ENCODE measurements at regions not wholly inside any gene's neighbourhood (a gene's known extent, or its start where the extent isn't known, plus 50 kb on each side); places are given as distances from the start of the nearest gene placed in this dataset.
"Not testable (repeated sequence)": the region's sequence is repeated elsewhere in the genome, so short reads cannot be mapped to it uniquely, and the experiment has no call there.

DNA sequence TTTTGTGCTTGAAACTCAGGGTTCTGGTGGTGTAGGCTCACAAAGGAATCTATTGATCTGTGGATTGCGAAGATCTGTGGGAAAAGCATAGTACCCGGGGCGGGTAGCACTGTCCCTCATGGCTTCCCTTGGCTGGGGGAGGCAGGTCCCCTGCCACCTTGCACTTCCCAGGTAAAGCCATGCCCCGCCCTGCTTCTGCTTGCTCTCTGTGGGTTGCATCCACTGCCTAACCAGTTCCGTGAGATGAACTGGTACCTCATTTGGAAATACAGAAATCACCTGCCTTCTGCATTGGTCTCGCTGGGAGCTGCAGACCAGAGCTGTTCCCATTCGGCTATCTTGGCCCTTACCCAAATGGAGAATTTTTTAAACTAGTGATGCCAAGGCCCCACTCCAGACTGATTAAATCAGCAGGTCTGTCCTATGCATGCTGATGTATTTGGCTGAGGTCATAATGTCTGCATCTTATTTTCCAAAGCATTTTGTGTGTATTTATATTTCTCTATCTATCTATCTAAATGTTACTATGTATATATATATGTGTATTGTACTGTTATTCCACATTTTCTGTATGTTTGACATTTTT is 65.5 kb upstream of the SLC7A14 start:
- no peak for DNase-seq (ENCODE audit: low spot score)

- not testable (repeated sequence) for DNase-seq (ENCODE audit: low spot score)
Observed at GRCh38 chr3:170650557-170650956, 64.7 kb upstream of the SLC7A14 start.

DNA sequence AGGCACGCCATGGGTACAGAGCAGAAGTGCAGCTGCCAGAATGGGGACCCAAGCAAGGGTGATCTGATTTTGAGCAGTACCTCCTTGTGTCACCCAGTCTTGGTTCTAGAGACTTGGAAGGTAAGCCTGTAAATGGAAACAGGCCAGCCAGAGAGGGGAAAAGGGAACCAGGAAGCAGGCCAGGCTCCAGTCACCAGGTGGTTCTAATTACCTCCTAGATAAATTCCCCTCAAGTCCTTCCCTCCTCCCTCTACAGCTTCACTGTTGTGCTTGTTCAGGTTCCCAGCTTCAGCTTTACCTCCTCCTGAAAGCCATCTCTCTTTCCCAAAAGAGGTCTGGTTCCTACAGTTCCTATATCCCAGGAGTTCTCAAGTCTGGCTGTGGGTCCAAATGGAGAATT is 58.8 kb upstream of the SLC7A14 start:
- no peak for DNase-seq (ENCODE audit: low spot score)

- DNase-seq (ENCODE audit: low spot score) = no peak
Observed at GRCh38 chr3:170643831-170644230, 58.0 kb upstream of the SLC7A14 start.

DNA sequence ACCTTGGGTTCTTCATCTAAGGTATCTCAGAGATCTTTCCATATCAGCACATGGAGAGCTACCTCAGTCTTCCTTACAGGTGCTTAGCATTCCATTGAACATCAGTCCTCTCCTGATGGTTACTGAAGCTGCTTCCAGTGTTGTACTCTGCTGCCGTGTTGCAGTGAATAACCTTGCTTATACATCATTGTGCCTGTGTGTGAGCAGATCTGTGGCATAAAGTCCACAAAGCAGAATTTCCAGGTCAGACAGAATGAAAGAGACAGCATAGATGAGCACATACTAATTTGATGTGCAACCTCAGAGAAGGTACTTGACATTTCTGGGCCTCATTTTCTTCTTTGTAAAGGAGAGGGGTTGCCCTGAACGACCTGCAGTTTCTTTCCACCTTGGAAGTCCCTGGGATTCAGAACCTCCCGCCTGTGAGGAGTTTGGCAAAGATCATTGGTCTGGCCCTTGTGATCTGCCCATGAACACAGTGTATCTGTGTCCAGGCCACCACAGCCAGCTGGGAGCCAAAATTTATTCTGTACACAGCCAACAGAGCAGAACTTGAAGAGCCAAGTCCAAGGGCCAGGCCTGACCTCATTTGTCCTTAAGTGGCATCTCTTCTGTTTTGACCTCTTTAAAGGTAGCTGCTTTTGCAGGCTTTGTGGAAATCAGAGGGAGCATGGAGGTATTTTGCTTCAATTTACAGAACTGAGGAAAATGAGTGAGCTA is 57.2 kb upstream of the SLC7A14 start:
- no peak for DNase-seq (ENCODE audit: low spot score)

GRCh38 chr3:170641510-170642236 is 55.8 kb upstream of the SLC7A14 start:
- DNase-seq (ENCODE audit: low spot score) = no peak

DNA sequence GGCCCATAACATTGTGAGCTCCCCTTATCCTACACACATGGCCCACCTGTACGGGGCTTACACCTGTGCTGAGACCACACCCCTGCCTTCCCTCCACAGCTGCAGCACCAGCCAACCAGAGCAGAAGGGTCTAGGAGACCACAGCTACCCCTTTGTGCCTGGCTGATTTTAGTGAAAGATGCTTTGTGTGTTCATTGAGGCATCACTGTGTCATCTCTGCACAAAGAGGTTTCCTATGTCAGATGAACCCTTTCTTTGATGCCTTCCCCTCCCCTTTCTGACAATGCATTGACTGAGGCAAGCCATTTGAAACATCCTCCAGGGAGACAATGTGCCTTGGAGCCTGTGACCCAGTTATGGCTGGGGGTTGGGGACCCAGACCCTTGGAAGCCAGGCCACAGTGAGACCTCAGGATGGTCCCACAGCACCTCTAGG is 54.9 kb upstream of the SLC7A14 start:
- DNase-seq (ENCODE audit: low spot score) = no peak

DNA sequence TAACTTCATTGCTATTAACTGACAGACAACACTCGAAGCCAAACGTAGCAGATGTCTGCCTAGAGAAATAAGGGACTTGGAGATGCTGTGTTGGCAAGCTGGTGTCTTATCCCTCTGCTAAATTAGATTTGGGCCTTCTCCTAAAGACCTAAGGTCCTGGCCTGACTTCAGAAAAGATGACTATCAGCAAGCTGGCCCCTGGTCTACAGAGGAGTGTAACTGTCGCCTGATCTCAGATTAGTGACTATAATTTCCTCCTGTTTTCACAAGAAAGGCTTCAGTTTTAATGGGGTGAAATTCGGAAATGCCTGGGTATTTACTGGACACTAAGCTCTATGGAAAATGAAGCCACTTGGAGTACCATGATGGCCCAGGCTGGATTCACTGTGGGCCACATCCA is 53.1 kb upstream of the SLC7A14 start:
- no peak for DNase-seq (ENCODE audit: low spot score)

GRCh38 chr3:170637306-170637705 is 51.4 kb upstream of the SLC7A14 start:
- no peak for DNase-seq (ENCODE audit: low spot score)

DNA sequence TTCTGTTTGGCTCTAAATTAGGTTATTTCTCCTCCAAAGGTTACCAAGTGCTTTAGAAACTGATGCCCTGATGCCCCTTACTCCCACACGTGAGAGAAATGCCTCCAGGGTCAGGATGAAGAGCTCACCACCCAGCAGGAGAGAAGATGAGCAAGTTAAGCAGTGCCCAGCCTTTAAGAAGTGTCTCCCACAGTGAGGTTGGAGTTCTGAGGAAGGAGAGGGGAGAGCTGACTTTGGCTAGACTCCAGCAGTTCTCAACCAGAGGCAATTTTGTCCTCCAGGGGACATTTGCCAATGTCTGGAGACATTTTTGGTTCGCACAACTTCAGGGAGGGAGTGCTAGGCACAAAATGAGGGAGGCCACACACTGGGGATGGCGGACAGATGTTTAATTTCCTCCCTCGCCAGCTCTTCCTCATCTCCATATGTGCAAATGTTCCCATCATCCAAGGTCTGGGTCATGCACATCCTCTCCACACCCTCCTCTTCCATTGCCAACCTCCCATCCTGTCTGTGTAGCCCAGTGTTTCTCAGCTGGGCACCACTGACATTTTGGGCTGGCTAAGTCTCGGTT is 50.6 kb upstream of the SLC7A14 start:
- no peak for DNase-seq (ENCODE audit: low spot score)
